Umbilical cord (tissue), 1 donor: ENCODE measurements at regions not wholly inside any gene's neighbourhood (a gene's known extent, or its start where the extent isn't known, plus 50 kb on each side); places are given as distances from the start of the nearest gene placed in this dataset.

ENCODE experiments used
- DNase-seq: peaks from one replicate; pipeline ENCODE4 v3.0.0-alpha.2; 2015; ENCODE audit warnings: low spot score

DNA sequence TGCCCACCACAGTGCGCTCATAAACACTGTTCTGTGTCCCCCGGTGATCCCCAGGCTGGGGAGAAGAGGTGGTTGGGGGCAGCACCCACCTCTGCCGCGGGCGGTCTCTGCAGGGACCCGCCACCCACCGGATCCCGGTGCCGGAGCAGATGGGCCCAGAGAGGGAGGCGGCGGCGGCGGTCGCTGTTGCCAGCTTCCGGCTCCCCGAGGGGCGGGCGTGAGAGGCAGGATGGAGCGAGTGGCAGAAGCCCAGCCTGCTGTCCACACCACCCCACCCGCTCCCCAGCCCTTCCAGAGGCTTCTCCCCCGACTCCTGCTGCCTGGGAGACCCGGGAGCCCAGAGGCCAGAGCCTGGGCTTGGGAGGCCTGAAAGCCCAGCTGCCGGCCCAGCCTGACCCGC is 142.6 kb upstream of the CIBAR2 start:
- DNase-seq, result no peak

DNA sequence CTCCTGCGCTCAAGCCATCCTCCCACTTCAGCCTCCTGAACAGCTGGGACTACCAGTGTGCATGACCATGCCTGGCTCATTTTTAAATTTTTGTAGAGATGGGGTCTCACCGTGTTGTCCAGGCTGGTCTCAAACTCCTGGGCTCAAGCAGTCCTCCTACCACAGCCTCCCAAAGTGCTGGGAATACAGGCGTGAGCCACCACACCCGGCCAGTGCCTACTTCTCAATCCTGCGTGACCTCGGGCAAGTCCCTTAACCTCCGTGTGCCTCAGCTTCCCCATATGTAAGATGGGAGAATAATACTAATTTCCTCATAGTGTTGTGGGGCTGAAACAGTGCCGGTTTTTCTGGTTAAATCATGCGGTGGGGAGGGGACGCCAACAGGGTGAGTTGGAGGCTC is 143.5 kb upstream of the CIBAR2 start:
- DNase-seq, result no peak

DNA sequence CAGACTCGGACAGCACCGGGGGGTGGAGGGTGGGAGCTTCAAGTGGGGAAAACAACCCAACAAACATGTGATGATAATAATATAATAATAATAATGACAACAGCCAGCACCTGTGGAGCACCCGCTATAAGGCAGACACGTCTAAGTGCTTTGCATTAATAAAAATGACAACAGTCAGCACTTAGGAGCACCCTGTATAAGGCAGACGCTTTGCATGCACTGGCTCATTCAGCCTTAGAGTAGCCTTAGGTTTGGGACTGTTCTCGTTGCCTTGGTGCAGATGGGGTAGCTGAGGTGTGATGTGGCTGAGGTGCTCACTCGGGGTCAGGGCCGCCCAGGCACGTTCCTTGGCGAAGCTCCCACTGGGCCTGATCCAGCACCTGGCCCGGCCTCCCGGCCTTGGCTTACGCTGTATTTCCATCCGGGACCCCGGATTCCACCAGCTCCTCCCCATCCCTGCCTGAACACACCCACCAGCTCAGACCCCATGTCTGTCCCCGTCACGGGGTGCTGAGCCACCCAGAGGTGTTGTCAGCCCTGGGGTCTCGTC is 144.0 kb upstream of the CIBAR2 start:
- DNase-seq, result no peak

DNA sequence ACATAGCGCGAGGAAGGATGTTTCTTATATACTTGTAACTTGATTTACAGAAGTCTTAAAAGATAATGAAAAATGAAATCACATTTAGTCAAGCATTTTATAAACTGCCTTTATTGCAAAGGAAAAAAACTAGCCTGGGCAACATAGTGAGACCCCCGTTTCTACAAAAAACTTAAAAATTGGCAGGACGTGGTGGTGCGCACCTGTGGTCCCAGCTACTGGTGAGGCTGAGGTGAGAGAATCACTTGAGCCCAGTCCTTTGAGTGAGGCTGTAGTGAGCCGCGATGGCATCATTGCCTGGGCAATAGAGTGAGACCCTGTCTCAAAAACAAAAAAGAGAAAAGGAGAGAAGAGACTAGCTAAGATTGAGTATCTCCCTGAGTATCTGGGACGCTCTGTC is 145.2 kb upstream of the CIBAR2 start:
- no peak for DNase-seq

DNA sequence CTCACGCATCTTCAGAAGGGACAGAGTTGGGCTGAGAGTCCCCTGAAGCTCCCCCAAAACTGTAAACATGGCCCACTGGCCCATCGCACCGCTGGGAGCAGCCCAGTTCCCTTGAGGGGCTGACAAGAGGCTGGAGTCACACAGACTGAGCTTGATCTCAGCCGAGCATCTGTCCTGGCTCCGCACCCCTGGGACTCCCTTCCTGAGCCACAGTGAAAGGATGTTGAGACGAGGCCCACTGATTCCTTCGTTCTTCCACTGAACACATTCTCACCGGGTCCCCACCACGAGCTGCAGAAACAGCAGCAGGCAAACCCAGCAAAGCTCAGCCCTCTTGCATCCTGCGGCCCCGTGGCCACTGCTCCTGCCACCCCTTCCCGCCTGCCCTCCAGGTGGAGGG is 145.9 kb upstream of the CIBAR2 start:
- no peak for DNase-seq

DNA sequence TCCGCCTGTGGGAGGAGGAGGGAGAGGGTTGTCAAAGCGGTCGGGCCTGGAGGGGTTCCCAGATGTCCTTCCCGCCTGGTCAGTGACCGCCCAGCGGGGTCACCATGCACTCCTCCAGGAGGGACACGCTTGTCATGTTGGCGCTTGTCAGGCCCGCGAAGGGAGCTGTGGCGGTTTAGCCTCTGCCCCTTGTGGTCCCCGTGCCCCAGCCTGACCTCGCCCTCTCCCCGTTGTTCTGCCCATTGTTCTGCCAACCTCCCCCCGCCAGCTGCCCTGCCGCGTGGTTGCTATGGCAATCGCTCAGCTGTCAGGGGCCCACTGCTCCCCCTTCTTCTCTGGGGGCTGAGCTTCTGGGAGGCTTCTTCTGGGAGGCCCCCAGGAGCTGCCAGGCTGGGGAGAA is 146.4 kb upstream of the CIBAR2 start:
- peak; percentile 44 for DNase-seq

DNA sequence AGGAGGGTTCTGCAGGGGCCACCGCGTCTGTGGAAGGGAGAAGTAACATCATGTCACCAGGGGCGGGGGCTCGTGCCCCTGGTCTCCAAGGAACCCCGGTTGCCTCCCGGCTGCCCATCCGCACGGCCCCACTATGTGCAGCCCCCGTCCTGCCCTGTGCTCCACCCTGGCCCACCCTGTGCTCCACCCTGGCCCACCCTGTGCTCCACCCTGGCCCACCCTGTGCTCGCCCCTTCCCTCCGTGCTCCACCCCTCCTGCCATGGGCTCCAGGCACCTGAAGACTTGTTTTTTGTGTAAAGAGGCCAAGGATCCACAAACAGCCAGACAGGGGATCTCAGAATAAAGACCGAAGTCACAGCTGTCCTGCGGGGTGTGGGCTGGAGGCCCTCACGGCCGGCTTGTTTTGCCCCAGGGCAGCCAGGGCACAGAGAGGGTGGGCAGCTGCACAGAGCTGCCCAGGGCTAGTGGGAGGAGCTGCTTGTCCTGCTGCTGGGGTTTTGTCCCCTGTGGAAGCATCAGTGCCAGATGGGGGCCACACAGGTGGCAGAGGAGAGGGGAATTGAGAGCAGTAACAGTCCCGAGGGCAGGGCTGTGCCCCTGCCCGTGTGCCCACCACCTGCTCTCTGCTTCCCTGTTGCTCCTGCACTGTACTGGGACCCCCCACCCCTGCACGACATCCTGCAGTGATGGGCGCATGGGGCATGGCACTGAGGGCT is 147.0 kb upstream of the CIBAR2 start:
- no peak for DNase-seq

DNA sequence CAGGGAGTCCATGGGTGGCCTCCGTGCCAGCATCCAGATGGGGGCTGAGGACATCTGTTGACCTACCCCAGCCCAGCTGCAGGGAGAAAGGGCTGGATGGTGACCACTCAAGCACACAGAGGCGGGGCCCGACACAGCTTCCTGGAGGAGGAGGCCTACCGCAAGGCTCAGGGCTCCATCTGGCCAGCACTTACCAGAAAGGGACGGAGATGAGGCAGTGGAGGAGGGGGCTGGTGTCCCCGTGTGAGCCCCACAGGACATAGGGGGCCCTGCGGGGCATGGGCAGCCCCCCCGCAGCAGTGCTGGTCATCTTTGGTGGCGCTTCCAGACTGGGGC is 147.5 kb upstream of the CIBAR2 start:
- DNase-seq, result no peak

DNA sequence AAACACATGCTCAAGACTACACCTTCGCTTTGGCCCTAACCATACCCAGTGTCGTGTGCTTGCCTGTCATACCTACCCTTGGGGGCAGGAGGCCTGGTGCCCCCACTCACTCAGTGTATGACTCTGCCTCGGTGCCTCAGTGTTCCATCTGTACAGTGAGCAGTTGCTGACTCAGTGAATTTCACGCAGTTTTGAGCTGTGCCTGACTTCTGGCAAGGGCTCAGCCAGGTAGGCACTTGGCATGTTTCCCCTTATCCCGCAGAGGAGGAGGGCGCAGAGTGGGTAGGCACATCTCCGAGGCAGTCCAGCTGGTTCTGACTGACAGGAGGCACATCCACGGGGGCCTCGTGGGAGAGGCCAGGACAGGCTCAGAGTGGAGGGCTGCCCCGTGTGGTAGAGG is 148.9 kb upstream of the CIBAR2 start:
- no peak for DNase-seq

DNA sequence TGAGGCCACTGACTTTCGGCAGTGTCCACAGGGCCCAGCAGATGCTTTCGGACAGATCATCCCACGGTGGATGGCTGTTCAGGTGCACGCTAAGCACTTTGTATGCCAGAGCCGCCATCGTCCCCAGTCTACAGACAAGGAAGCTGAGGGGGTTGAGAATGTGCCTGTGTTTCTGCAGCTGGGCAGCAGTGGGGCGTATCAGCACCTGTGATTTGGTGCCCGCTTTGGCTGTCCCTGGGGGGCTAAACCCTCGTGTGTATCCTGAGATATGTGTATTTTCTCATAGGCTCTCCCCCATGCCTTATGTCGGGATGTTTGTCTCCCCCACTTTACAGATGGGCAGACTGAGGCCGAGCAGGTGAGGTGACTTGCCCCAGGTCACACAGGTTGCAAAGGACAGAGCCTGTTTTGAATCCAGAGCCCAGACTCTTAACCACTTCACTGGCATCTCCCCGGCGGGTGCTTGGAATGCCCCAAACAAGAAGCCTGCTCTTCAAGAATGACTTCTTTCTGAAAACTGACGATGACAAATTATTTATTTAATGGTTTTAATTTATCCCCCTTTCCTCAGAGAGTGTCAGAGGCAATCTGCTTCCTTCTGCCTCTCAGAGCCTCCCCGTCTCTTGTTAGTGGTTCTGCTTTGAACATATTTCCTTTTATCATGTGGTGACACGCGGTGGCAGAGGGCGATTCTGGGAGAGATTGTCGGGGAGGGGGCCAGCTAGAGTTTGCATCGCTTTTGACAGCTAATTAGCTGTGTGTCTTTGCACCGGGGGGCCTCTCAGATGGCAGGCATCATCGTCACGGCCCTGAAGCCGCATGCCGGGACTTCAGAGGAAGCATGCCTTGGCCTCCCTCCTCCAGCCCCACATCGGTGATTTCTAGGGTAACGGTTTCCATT is 149.6 kb upstream of the CIBAR2 start:
- no peak for DNase-seq

DNA sequence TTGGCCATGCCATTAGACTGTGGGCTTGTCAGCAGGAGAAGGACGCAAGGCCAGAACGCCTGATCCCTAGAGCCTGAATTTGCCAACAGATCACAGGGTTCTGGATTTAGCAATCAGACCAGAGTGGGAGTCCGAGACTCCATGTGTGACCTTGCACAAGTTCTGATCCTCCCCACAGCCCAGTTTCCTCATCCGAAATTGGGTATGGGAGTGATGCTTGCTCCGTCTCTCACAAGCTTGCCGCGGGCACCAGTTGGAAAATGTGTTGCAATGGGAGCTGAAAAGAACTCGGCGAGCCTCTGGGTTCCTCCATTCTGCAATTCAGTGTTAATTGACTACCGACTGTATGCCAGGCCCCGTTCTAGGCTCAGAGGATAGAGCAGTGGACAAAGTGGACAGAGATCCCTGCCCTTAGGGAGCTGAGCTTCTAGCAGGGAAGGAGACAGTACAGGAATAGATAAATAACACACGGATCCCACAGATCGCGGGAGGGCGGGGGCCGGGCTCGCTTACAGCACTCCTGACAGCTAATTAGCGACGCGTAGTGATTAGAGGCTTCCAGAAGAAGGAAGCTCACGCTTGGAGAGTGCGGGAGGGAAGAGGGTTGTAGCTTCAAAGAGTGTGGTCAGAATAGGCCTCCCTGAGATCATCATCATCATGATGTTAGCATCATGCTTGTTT is 150.4 kb upstream of the CIBAR2 start:
- DNase-seq, result no peak

DNA sequence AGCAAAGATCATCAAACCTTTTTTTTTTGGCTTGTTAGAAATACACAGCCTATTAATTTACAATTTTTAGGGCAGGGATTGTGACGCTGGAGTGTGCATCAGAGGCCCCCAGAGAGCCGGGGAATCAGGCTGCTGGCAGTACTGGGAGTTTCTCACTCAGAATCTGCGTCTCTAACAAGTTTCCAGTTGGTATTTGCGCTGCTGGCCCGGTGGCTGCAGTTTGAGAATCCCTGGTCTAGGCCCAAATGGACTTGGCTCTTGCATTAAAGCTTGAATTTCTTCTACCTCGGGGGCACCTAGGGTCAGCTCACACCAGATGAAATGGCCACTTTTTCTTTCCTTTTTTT is 150.9 kb upstream of the CIBAR2 start:
- DNase-seq, result no peak

DNA sequence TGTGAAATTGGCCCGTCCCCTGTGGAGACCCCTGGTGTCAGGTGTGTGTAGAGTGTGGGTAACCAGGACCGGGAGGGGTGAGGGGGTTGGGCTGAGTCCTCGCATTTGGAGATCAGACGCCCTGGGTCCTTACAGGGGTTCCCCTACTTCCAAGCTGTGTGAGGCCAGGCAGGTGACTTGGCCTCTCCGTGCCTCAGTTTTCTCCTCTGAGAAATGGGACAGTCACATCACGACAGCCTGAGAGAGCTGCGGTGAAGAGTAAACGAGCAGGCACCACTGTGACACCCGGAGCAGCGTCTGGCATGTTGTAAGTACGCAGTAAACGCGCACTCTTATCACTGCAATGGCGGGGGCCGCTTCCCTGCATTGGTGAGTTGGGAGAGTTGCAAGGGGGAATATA is 152.5 kb upstream of the CIBAR2 start:
- no peak for DNase-seq

DNA sequence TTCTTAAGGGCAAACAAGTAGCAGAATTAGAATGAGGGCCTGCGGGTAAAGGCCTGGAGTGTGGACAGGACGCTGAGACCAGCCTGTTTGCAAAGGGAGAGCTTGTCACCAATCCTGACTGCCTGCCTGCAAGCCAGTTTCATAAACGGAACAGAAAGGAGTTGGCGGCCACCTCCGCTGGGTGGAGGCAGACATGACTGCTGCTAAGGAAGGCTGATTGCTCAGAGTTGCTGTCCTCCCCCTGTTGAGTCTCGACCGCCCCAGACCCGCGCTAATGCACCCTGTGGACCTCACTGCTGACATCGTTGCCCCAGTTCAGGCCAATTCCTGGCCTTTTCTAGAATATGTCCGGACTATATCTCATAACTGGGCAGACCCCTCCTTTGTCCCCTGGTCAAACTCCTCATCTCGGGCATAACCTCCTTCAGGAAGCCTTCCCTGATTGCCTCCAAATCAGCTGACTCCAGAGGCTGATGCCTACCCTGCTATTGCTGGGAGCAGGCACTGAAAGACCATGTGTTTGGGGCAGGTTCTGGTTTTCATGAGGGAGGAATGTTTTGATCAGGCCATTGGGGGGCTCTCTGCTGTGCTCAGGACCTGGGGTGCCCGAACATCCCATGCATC is 153.0 kb upstream of the CIBAR2 start:
- DNase-seq, result no peak

DNA sequence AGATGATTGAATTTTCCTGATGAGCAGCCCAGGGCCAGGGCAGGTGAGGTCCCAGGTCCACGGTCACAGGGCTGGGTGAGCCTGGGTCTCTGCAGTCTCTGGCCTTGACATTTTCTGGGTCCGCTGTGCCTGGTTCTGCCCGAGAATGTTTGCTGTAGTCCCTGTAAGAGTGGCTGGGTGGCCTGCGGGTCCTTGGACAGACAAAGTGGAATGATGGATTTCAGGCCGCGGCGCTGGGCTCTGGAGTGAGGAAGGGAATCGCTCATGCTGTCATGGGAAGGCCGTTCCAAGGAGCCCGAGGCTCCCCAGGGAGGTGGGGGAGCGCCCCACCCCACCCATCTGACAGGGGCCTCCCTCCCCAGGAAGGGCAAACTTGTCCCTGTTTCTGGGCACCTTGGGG is 153.5 kb upstream of the CIBAR2 start:
- DNase-seq, result no peak

DNA sequence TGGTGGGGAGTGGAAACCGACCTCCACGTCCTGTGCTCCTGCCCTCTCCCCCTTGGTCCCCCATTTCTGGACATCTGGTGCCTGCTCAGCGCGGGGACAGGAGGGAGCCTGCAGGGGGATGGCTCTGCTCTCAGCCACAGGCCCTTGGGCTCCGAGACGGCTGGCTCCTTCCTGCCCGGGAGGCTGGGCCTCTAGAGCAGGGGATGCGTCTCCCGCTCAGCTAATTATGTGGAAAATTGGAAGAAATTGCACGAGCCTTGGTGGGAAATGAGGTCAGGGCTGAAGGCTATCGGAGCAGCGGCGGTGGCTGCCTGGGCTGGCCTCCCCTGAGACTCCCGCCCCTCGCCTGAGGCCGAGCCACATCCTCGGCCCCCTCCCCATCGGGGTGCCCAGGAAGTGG is 154.6 kb upstream of the CIBAR2 start:
- DNase-seq, result no peak

DNA sequence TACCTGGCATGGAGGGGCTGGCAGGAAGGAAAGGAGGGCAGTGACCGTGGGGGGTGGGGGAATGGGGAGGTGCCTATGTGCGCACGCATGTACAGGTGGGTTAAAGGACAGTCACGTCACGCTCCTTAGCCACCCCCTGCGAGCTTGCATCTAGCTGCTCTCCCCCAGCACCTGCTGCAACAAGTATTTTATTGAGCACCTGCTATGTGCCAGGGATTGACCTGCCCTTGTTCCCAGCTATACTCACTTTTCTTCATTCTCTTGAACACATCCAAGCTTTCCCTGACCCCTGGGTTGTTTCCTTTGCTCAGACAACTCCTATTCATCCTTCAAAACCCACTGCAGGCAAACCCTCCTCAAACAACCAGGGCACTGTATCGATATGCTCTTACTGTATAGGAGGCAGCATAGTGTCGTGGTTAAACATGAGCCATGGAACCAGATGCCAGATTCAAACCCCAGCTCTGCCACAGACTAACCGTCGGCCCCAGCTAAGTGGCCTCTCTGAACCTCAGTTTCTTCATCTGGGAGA is 155.2 kb upstream of the CIBAR2 start:
- no peak for DNase-seq

DNA sequence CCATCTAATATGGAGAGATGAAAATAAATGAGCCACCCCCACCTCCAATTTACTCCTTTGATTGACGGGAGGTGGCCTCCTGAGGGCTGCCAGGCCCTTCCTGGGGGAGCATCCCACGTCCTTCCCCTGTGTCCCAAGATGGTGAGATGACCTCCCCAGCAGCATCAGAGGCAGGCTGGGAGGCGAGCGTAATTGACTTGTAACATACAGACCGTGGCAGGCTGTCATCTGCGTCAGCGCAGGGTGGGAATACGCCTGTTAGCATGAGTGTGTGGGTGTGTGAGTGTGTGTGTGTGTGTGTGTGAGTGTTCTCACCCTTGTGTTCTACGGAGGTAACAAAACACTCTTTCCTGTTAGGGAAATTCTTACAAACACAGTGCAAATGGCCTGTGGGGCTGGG is 156.9 kb upstream of the CIBAR2 start:
- DNase-seq, result no peak

DNA sequence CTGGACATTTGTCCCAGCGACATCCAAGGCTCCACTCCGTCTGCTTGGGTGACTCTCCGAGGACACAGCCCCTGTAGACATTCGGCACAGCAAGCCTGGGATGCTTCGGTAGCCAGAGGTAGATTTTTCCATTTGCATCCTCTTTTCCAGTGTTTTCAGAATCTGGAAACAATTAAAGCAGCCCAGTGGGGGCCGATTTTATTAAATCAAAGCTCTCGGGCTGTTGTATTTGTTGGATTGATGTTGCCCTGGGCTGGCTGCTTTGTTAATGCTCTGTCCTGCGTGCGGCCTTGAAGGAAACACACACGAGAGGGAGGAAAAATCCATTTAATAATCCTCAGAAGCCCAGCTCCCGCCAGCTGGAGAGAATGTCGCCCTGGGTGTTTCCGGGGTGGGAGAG is 158.1 kb upstream of the CIBAR2 start:
- DNase-seq, result no peak

DNA sequence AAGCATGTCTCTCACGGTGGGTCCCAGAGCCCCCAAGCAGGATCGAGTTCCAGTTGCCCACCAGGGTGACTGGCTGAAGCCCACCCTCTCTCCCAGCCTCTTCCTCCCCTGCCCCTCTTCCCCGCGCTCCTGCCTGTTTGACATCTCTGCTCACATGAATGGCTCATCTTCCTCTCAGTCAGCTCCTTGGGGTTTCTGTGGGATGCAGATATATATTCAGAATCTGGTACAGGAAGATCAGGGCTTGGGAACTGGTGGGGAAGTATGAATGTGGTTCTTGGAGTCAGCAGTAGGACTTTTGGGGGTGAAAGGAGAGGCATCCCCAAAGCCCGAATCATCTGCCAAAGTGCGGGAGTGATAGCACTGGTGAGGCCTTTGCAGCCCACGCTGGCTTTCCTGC is 158.9 kb upstream of the CIBAR2 start:
- no peak for DNase-seq

DNA sequence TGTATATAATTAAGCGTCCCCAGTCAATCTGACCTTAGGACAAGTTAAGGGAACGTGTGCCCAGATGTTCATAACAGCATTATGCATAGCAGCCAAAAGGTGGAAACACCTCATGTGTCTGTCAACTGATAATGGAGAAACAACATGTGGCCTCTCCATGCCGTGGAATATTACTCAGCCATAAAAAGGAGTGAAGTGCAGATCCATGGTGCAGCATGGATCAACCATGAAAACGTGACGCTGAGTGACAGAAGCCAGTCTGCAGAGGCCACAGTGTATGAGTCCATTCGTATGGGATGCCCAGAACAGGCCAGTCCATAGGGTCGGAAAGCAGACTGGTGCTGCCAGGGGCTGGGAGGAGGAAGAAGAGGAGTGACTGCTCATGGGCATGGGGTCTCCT is 161.0 kb upstream of the CIBAR2 start:
- no peak for DNase-seq

DNA sequence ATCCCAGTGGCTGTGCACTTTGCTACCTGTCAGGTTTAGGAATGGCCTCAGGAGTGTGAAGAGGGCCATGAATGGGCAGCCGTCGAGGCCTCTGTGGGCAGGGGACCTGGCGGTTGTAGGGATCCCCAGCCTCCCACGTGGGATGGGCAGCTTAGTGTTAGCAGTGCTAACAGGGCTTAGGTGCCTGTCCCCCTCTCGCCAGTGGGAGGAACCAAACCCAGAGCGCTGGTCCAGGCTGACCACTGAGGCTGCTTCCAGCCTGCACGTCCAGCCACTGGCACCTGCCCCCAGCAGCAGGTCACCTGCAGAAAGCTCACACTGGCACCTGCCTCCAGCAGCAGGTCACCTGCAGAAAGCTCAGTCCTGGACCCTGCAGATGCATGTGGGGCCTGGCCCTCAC is 162.2 kb upstream of the CIBAR2 start:
- no peak for DNase-seq
